HG03571 (cell line): ENCODE measurements at regions not wholly inside any gene's neighbourhood (a gene's known extent, or its start where the extent isn't known, plus 50 kb on each side); places are given as distances from the start of the nearest gene placed in this dataset.
"Not testable (repeated sequence)": the region's sequence is repeated elsewhere in the genome, so short reads cannot be mapped to it uniquely, and the experiment has no call there.

Experiments
- ATAC-seq: cut with Tn5 transposase; IDR thresholded peaks from one replicate; pipeline ENCODE4 v1.9.1; 2021; ENCODE audit not compliant: unreplicated experiment

DNA sequence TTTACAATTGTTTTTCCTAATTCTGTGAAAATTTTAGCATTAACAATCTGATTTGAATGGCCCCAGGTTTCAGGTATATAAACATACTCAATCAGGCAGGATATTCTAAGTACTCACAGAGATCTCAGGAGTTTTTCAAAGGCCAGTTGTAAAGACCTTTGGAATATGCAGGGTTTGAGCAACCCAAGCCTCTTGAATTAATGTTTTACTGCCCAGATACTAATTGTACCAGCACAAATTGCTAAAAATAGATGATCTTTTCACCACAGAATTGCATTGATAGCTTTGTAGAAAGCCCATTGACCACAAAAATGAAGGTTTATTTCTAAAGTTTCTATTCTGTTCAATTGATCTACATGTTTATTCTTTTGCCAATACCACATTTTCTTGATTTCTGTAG, 186.5 kb downstream of the OSTF1 start:
- no peak for ATAC-seq

- ATAC-seq, result no peak
These were observed 193.7 kb downstream of the OSTF1 start for GRCh38 chr9:75282047-75282446.

- ATAC-seq, result no peak
These were observed 201.0 kb downstream of the OSTF1 start for GRCh38 chr9:75289332-75289731.

GRCh38 chr9:75299324-75299723, 211.0 kb downstream of the OSTF1 start:
- no peak for ATAC-seq

- no peak for ATAC-seq
These were observed 245.3 kb downstream of the OSTF1 start for GRCh38 chr9:75333624-75334023.

- no peak for ATAC-seq
These were observed 270.5 kb downstream of the OSTF1 start for GRCh38 chr9:75358846-75359245.

DNA sequence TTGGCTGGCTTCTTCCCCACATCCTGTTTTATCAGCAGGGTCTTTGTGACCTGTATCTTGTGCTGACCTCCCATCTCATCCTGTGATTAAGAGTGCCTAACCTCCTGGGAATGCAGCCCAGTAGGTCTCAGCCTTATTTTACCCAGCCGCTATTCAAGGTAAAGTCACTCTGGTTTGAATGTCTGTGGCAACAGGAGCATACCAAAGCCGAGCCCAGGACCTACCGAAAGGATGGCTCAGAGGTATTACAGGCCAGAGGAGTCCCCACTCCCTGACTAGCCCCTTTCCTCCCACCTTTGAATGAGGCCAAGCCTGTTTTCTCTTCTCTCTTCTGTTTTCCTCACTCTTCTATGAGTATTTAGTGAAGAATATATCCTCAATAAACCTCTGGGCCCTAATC, 271.3 kb downstream of the OSTF1 start:
- no peak for ATAC-seq

DNA sequence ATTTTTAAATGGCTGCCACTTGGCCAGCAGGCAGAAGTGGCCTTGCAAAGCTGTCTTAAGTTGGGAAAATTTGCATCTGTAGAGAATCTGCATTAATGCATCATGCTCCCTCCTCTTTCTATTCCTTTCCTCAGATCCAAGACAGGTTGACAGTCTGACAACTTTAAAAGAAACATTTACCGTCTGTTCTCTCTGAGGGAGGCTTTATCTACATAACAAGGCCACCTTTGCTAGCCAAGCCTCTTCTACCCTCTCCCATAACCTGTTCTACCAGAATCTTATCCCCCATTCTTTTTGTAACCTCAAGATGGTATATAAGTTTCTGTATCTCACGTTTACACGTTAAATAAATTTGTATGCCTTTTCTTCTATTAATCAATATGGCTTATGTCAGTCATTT, 271.9 kb downstream of the OSTF1 start:
- no peak for ATAC-seq

GRCh38 chr9:75362446-75362845, 274.1 kb downstream of the OSTF1 start:
- not testable (repeated sequence) for ATAC-seq

- ATAC-seq, result no peak
These were observed 276.9 kb downstream of the OSTF1 start for GRCh38 chr9:75365196-75365595.

- ATAC-seq, result no peak
These were observed 281.7 kb downstream of the OSTF1 start for GRCh38 chr9:75369989-75370388.

- no peak for ATAC-seq
These were observed 284.4 kb downstream of the OSTF1 start for GRCh38 chr9:75372499-75373268.

DNA sequence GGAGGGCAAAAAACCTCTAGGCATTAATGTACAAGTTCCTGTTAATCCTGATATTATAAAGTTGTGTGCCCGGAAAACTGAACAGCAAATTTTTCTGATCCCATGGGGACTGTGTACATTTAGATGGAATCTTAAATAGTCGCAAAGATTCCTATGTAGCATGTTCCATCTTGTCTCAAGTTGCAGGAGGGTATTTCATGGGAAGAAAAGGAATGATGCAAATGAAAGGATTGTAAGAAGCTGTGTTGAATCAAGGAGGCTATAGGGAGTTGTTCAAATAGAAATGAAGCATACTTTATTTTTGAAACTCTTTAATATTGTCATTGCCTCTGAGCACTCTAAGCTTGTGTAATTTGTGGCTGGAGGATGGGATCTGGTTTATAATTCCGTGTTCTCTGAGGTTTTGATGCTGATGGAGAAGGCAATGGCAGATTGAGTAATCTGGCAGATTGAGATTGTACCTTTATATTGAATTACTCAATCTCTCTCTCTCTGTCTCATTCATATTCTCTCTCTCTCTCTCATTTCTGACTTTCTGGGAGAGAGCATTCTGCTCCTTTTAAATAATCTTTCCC, 288.5 kb downstream of the OSTF1 start:
- ATAC-seq, result no peak

DNA sequence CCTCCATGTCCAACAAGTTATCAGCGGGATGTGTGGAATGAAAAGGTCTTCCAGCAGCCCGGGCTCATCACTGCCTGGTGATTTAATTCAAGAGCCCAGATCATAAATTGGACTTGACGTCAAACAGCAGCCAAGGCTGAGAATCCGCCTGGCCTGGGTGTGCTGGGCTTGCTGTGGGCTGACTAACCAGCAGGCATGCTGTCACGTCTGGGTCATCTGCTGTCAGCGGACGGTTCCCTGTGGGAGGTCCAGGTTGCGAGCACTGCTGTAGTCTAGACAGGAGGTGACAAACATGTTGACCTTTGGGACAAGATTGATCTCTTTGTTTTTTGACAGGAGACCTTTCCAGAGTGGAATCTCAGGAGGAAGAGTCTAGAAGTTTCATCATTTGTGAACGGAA, 289.7 kb downstream of the OSTF1 start:
- ATAC-seq, result no peak

GRCh38 chr9:75378926-75379325, 290.6 kb downstream of the OSTF1 start:
- ATAC-seq, result no peak

DNA sequence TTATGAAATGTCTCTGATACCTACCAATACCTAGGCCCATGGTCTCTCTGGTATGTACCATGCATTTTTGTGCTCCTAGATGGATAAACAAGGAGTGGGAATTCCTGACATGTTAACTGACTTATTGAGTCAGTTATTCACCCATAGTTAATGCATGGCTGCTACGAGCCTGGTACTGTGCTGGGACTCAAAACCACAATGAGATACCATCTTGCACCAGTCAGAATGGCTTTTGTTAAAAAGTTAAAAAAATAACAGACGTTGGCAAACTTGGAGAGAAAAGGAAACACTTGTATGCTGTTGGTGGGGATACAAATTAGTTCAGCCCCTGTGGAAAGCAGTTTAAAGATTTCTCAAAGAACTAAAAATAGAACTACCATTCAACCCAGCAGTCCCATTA, 293.8 kb downstream of the OSTF1 start:
- no peak for ATAC-seq

GRCh38 chr9:75383420-75384034, 295.2 kb downstream of the OSTF1 start:
- ATAC-seq, result not testable (repeated sequence)

GRCh38 chr9:75385236-75385635, 296.9 kb downstream of the OSTF1 start:
- no peak for ATAC-seq

GRCh38 chr9:75389101-75389500, 300.8 kb downstream of the OSTF1 start:
- no peak for ATAC-seq

DNA sequence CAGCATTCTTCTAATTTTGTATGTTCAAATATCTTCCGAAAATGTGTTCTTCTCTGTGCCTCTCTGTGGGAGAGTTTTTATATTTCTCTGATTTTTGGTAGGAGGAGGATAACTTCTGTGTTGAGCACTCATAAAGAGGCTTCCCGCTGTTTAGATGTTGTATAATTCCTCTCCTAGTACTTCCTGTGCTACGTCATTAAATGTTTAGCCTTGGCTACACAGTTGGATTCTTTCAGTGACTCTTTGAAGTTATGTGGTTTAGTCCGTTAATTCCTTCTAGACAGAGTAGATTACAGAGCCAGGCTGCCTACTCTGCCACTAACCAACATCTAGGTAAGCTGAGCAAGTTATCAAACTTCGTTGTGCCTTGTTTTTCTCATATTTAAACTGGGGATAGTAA, 302.6 kb downstream of the OSTF1 start:
- ATAC-seq, result no peak

GRCh38 chr9:75391497-75391896, 303.2 kb downstream of the OSTF1 start:
- ATAC-seq, result no peak

DNA sequence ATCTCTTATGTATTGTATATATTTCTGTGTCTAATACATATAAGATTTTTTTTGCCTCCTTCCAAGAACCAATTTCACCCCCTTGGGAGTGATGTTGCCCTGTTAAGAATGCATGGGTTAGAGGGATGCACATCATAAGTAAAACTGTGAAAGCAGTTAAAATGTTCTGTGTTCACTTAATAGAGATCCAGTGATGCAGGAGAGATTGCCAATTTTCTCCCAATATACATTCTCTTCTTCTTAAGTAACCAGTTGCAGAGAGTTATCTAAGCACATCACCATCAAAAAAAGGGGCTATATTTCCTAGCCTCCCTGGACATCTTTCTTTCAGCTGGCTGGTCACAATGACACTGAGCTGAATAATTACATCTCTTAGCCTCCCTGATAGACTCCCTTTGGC, 307.0 kb downstream of the OSTF1 start:
- no peak for ATAC-seq
